Epithelial cell of esophagus (primary cell): ENCODE measurements at regions not wholly inside any gene's neighbourhood (a gene's known extent, or its start where the extent isn't known, plus 50 kb on each side); places are given as distances from the start of the nearest gene placed in this dataset.

Source experiments
- DNase-seq: peaks from one replicate; pipeline ENCODE4 v3.0.0; 2010; ENCODE audit warnings: low read depth
- H3K4me3 ChIP-seq: 2 replicates; pipeline ENCODE4 v1.5.1; 2011; ENCODE audit warnings: mild to moderate bottlenecking, low read length, control low read depth
- CTCF ChIP-seq: IDR thresholded peaks from 2 replicates; pipeline ENCODE4 v1.5.1; 2011; ENCODE audit warnings: low read depth, mild to moderate bottlenecking, low read length, control low read depth, inconsistent platforms; ENCODE audit not compliant: insufficient read depth; ENCODE audit errors: missing control alignments

GRCh38 chr6:91376686-91377085 lies 789.8 kb upstream of the MAP3K7 start:
- no peak overlapping the region for H3K4me3 ChIP-seq
- no peak for TF ChIP-seq CTCF
- DNase-seq: no peak

- H3K4me3 ChIP-seq: no peak overlapping the region
- TF ChIP-seq CTCF: no peak
- no peak for DNase-seq
These were observed 779.9 kb upstream of the MAP3K7 start for GRCh38 chr6:91366781-91367180.

GRCh38 chr6:91358986-91359385 lies 772.1 kb upstream of the MAP3K7 start:
- no peak overlapping the region for H3K4me3 ChIP-seq
- TF ChIP-seq CTCF: no peak
- DNase-seq: no peak

GRCh38 chr6:91352878-91353277 lies 766.0 kb upstream of the MAP3K7 start:
- TF ChIP-seq CTCF: no peak
- no peak overlapping the region for H3K4me3 ChIP-seq
- peak; percentile 14 for DNase-seq

- DNase-seq: no peak
- TF ChIP-seq CTCF: no peak
- no peak overlapping the region for H3K4me3 ChIP-seq
These were observed 765.4 kb upstream of the MAP3K7 start for GRCh38 chr6:91352321-91352720.

GRCh38 chr6:91350146-91350908 lies 763.5 kb upstream of the MAP3K7 start:
- no peak for DNase-seq
- no peak overlapping the region for H3K4me3 ChIP-seq
- no peak for TF ChIP-seq CTCF

GRCh38 chr6:91341473-91341872 lies 754.6 kb upstream of the MAP3K7 start:
- H3K4me3 ChIP-seq: no peak overlapping the region
- no peak for DNase-seq
- TF ChIP-seq CTCF: no peak
